ENCODE measurements at regions not wholly inside any gene's neighbourhood (a gene's known extent, or its start where the extent isn't known, plus 50 kb on each side); places are given as distances from the start of the nearest gene placed in this dataset.

- Histone ChIP-seq H3K4me1 (ENCODE audit: control insufficient read depth, low read depth, low read length) (peaks cover 27% of the 10 kb centered on the region), H3K4me3 (ENCODE audit: low read length) (no peak overlapping the region), H3K9ac (ENCODE audit: low read length) (no peak overlapping the region), H3K36me3 (ENCODE audit: control insufficient read depth, low read depth, low read length) (no peaks in the 10 kb centered on the region), H3K27ac (ENCODE audit: low read length) (no peak overlapping the region), H3K9me3 (ENCODE audit: control insufficient read depth, low read depth, low read length) (no peaks in the 10 kb centered on the region), H3K27me3 (ENCODE audit: control insufficient read depth, insufficient read depth, low read length) (no peaks in the 10 kb centered on the region)
Observed at GRCh38 chr18:64201781-64202180, 52.9 kb upstream of the LINC00305 start.

- no peak overlapping the region for H3K27ac ChIP-seq (ENCODE audit: low read length)
Observed at GRCh38 chr18:64199581-64199980, 50.7 kb upstream of the LINC00305 start.

More at GRCh38 chr18:64199581-64199980, 50.7 kb upstream of the LINC00305 start:
- Histone ChIP-seq H3K36me3 (ENCODE audit: control insufficient read depth, low read depth, low read length) (no peaks in the 10 kb centered on the region), H3K4me1 (ENCODE audit: control insufficient read depth, low read depth, low read length) (peaks cover 18% of the 10 kb centered on the region), H3K9ac (ENCODE audit: low read length) (no peak overlapping the region), H3K9me3 (ENCODE audit: control insufficient read depth, low read depth, low read length) (no peaks in the 10 kb centered on the region), H3K4me3 (ENCODE audit: low read length) (no peak overlapping the region), H3K27me3 (ENCODE audit: control insufficient read depth, insufficient read depth, low read length) (no peaks in the 10 kb centered on the region)
